Epidermal melanocyte (primary cell): ENCODE measurements at regions not wholly inside any gene's neighbourhood (a gene's known extent, or its start where the extent isn't known, plus 50 kb on each side); places are given as distances from the start of the nearest gene placed in this dataset.
"Not testable (repeated sequence)": the region's sequence is repeated elsewhere in the genome, so short reads cannot be mapped to it uniquely, and the experiment has no call there.

Experiments used
- DNase-seq: peaks from one replicate; pipeline ENCODE4 v3.0.0; 2011; ENCODE audit warnings: low spot score; ENCODE audit not compliant: insufficient read length

GRCh38 chr16:22436823-22437652 lies 62.6 kb upstream of the CDR2 start:
- DNase-seq: peak; percentile 59

GRCh38 chr16:22436326-22436822 lies 62.0 kb upstream of the CDR2 start:
- DNase-seq: not testable (repeated sequence)

DNA sequence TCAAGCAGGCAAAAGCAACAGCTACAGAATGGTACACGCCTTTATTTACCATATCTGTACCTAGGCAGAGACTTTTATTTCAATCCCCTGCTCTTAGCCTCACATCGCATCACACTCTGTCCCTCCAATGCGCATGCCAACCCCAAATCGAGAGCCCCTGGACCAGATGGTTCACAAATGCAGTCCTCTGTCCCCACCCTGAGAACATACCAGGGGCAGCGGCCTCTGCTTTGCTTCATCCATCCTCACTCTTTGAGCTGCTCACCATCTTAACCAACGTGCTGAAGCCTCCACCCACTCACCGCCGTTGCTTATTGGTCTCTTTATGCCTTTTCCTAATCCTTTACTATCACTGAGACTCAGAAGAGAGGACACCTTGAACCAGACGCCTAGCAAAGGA lies 56.9 kb upstream of the CDR2 start:
- not testable (repeated sequence) for DNase-seq

DNA sequence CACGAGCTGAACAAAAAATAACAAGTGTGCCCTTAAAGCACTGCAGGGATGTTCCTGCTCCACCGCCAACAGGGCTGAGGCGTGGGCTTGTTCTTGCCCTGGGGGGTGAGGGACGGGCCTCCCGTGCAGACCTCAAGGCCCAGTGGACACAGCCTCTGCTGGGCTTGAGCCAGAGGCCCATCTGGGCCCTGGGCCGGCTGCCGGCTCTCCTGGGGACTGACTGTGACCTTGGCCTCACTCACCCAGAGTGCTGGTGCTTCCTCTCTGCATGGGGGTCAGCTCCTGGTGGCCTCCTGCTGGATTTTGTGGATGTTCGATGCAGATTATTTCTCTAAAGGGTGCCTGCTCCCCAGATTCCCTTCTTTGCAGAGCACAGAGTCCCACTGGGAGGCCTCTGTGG lies 54.2 kb upstream of the CDR2 start:
- DNase-seq: no peak

GRCh38 chr16:22427556-22427955 lies 53.1 kb upstream of the CDR2 start:
- no peak for DNase-seq

DNA sequence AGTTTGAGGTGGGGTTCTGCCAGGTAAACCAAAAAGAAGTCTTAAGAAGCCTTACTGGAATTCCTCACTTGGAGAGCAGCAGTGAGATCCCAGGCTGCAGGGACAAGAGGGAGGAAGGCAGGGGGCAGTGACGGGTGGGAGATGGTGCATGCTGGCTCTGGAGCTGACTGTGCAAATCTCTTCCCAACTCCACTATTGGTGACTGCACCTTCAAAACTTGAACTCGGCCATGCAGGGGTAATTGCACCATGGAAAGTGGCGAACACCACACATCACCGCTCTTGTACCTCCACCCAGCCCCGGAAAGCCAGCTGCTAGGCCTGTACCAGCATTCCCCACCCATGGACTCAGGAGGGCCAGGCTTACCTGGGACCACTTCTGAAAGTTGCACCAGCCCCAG lies 51.4 kb upstream of the CDR2 start:
- DNase-seq: no peak

DNA sequence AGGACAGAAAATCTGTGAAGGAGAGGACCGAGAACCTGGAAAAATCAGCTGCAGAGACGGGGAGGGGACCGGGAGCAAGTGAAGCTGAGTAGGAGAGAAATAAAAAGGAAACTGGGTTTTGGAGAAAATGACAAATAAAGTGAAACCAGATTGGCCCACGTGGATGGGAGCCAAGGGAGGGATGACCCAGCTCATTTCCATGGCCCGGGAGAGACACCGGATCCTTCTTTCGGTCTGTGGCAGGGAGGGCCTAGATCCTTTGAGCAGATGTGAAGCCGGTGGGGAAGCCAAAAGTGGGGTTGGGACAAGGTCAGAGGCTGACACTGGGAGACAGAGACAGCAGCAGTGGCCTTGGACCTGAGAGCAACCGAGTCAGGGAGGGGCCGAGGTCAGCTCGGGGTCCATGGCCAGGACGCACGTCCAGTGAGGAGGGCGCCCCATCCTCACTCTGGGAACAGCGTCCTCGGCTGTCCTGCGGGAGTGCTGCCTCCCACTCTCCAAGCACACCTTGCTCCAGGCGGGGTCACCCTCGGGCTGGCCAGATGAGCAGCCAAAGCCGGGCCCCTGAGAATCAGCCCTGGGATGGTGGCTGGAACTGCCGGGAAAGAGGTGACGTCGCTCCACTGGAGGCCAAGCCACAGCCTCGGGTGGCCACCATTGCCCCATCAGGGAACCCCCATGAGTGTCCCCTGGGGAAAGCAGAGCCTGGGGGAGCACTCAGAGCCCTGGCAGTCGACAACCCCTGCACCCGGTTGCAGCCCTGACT lies 50.8 kb upstream of the CDR2 start:
- DNase-seq: no peak

DNA sequence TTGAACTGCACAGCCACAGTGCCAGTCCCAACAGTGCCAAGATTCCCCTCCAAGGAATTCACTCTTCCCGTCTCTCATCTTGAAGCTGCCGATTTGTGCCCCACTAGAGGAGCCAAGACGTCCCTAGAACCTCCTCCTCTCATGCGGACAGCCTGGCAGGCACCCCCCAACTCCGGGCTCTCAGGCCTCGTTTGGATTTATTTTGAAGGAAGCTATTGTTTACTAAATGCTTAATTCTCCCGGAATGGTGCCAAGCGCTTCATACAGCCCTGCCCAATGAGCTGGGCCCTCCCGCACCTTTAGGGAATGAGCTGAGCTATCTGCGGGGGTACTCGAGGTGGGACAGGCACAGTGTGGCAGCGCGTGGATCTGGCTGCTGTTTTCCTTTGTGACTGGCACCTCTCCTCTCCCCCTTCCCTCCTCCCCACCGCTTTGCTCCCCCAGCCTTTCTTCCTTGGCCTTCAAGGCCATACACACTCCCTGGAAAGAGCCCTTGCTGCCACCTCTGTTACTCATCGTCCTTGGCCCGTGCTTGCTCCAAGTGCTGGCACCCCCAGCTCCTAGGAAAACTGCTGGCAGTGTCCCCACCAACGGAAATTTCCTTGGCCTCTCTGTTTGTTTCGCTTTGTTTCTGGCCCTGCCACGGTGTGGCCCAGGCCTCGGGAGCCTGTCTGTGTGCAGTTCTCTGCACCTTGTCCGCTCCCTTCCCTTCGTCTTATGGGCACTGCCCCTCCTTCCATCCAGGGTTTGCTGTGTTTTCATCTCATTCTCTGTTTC lies 49.9 kb upstream of the CDR2 start:
- DNase-seq: no peak
